GM20431 (cell line): ENCODE measurements at regions not wholly inside any gene's neighbourhood (a gene's known extent, or its start where the extent isn't known, plus 50 kb on each side); places are given as distances from the start of the nearest gene placed in this dataset.

Experiments used
- in situ Hi-C: fragments of 300-500 bp; cut with MseI, MboI; formaldehyde crosslinking; loops from one replicate; pipeline ENCODE4 v1.15.0; 2020; ENCODE audit warnings: low sequenced_read_pairs; ENCODE audit not compliant: unreplicated experiment

DNA sequence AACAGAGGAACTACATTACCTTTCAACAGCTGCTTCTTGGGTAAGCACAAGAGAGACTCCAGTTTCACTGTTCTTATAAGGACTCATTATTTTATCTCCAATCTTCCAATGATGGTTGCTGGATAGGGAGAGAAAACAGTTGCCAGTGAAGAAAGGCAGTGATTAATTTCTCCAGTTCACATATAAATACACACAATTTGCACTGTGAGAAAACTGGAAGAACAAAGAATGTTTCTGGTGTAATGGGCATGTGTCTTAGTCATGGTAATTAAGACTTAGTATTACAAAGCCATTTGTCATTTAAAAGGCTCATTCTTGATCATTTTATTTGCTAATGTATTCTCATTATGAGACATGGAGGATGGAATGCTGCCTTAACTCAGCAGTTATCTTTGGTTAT is 78.0 kb upstream of the FAR2 start:
- in situ Hi-C loops: no loop called here

DNA sequence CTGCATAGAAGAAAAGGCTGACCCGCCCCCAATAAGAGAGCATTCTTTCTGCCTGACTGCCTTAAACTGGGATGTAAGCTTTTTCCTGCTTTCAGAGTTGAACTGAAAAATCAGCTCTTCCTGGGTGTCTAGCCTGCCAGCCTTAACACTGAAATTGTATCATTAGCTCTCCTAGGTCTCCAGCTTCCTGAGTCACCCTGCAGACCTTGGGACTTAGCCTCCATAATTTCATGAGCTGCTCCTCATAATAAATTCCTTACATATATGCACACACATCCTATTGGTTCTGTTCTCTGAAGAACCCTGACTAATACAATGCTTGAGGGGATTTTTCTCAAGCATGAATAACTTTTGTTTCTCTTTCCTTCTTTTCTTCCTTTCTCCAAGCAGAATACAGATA is 76.4 kb upstream of the FAR2 start:
- in situ Hi-C loops: no loop called here

DNA sequence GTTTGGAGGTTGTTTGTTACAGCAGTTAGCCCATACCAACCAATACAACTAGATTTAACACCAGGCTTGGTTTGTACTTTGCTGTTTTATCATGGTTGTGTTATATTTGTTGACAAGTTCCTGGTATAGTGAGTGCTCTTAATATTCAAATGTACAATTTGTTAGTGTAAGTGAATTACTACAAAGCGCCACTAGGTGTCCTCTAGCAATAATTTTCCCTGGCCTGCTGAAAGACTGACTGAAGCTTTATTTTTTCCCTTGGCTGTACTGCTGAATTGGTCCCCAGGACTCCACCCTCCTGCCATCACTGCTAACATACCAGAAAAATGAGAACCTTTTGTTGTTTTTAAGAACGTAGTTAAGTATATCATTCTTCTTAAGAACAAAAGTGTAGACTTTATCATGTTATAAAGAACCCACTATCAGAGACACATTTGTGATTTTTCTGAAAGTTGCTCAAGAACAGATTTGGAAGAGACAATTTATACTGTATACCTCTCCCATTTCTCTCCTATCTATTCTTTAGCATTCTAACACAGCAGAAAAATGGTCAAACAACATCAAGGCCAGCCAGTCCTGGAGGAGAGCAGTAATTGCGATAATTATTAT is 75.3 kb upstream of the FAR2 start:
- in situ Hi-C loops: no loop called here

DNA sequence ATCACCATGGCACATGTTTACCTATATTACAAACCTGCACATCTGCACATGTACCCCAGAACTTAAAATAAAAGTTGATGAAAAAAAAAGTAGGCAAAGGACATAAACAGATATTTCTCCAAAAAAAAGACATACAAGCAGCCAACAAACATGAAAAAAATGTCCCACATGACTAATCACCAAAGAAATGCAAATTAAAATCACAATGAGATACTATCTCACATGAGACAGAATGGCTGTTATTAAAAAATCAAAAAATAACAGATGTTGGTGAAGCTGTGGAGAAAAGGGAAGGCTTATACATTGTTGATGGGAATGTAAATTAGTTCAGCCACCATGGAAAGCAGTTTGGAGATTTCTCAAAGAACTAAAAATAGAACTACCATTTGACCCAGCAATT is 68.0 kb upstream of the FAR2 start:
- in situ Hi-C loops: loop anchor here (10.0 kb wide), 1 partner anchor 234 kb away; no protein-coding TSS in a partner anchor

DNA sequence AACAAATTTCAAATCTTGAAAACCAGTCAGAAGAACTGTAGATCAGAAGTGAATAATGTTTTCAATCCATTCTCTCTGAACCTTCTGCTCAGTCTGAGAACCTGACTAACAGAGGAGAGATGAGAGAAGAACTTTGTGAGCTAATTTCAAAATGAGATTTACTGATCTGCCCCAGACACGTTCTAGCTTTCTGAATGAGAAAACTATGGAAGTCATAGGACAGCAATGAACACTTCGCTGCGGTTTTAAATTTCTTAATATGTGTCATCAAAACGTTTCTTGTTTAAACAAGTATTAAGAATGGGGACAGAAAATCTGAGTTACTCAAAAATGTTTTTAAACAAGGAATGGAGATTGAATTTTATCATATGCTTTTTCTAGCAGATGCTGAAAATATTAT is 66.6 kb upstream of the FAR2 start:
- in situ Hi-C loops: loop anchor here (10.0 kb wide), 1 partner anchor 232 kb away; no protein-coding TSS in a partner anchor

DNA sequence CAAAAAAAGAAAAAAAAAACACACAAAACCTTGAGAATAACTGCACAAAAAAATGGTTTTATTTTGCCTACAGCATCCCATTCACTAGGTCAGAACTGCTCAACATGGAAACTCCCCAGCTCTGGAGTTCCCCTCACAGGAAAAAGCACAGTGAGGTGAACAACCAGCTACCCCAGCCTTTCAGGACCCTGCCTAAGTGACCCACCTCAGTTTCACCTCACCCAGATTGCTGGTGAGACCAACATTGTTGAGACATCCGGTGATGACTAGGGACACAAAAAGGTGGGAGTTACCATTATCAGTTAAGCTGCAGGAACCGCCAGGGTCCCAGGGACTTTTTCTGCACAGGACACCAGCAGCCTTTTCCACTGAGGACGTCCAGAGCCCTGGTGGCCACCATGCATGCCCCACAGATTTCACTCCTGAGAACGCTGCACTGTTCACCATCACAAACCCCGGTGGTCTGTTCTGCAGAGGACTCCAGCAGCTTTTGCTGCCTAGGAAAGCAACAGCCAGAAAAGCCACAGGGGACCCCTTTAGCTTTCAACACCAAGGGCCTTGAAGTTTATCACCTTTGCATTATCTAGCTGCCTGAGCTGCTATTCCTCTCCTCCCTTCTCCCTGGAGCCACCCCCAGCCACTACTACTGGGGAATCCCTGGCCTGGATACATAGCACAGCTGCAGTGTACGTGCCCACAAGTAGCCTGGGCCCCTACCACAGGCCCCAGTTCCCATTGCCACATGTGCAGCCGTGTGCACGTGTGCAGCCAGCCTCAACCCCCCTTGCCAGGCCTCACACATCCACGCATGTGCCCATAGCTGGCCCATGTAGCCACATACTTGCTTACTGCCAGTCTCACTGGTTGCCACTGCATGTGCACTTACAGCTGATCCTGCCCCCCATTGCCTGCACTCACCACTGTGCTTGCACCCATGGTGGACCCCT is 62.5 kb upstream of the FAR2 start:
- in situ Hi-C loops: loop anchor here (10.0 kb wide), 1 partner anchor 228 kb away; no protein-coding TSS in a partner anchor

DNA sequence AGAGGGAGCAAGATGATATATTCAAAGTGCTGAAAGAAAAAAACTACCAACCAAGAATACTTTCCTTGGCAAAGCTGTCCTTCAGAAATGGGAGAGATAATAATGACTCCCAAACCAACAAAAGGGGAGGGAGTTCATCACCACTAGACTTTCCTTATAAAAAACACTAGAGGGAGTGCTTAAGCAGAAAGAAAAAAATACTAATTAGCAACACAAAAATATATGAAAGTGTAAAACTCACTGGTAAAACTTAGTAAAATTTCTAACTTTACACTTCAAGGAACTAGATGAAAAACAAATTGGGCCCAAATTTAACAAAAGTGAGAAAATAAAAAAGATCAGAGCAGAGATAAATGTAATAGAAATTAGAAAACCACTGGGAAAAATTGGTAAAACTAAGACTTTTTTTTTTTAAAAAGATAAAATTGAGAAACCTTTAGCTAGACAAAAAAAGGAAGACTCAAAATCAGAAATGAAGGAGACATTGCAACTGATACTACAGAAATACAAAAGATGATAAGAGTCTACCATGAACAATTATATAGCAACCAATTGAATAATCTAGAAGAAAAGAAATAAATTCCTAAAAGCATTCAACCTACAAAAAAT is 60.4 kb upstream of the FAR2 start:
- in situ Hi-C loops: loop anchor here (10.0 kb wide), 1 partner anchor 226 kb away; no protein-coding TSS in a partner anchor
